ENCODE measurements at regions not wholly inside any gene's neighbourhood (a gene's known extent, or its start where the extent isn't known, plus 50 kb on each side); places are given as distances from the start of the nearest gene placed in this dataset.

DNA sequence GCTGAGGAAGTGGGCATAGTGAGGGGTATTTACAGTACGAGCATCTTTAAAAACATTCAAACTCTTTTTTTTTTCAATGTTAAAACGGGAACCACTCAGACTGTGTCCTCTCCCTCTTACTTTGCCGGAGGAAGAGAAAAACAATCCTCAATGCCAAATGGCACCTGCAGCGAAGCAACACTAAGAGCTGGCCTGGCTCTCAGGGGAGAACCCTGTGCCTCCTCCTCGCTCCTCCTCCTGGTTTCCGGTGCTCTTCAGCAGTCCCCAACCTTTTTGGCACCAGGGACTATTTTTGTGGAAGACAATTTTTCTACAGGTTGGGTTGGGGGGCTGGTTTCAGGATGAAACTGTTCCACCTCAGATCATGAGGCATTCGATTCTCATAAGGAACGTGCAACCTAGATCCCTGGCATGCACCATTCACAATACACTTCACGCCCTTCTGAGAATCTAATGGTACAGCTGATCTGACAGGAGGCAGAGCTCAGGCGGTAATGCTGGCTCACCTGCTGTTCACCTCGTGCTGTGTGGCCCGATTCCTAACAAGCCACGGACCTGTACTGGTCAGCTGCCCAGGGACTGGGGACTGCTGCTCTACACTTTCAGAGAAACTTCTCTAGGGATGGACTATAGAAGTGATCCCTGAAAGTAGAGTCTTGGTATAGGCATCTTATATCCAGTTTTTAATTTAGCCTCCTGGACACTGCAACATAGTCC is 404.1 kb downstream of the RAPGEF2 start:
- no peaks in the 10 kb centered on the region for H3K79me2 ChIP-seq (ENCODE audit: low read length)
- H3K27me3 ChIP-seq (replicated peaks; ENCODE audit: insufficient read depth, low read length) = no peaks in the 10 kb centered on the region
- H3F3A ChIP-seq (ENCODE audit: insufficient read depth, low read length) = no peaks in the 10 kb centered on the region
- no peaks in the 10 kb centered on the region for H3K4me1 ChIP-seq (ENCODE audit: low read length)
- no peaks in the 10 kb centered on the region for H3K36me3 ChIP-seq (replicated peaks; ENCODE audit: insufficient read depth, low read length)
- no peak overlapping the region for H2AFZ ChIP-seq (ENCODE audit: low read length)
- TF ChIP-seq EZH2phosphoT487 (IDR thresholded peaks at IDR 0.05; ENCODE audit: low read length) (no peak), EZH2 (optimal IDR thresholded peaks at IDR 0.05; ENCODE audit: low read depth, low read length) (no peak)
- TF ChIP-seq, protein P1, sequence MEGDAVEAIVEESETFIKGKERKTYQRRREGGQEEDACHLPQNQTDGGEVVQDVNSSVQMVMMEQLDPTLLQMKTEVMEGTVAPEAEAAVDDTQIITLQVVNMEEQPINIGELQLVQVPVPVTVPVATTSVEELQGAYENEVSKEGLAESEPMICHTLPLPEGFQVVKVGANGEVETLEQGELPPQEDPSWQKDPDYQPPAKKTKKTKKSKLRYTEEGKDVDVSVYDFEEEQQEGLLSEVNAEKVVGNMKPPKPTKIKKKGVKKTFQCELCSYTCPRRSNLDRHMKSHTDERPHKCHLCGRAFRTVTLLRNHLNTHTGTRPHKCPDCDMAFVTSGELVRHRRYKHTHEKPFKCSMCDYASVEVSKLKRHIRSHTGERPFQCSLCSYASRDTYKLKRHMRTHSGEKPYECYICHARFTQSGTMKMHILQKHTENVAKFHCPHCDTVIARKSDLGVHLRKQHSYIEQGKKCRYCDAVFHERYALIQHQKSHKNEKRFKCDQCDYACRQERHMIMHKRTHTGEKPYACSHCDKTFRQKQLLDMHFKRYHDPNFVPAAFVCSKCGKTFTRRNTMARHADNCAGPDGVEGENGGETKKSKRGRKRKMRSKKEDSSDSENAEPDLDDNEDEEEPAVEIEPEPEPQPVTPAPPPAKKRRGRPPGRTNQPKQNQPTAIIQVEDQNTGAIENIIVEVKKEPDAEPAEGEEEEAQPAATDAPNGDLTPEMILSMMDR (IDR thresholded peaks at IDR 0.05; ENCODE audit: low read length) = no peak
- H3K9ac ChIP-seq (ENCODE audit: low read length) = no peak overlapping the region
- H4K20me1 ChIP-seq (ENCODE audit: insufficient read depth, low read length) = no peaks in the 10 kb centered on the region
- H3K9me3 ChIP-seq (replicated peaks; ENCODE audit: insufficient read depth, low read length) = no peaks in the 10 kb centered on the region
- H3K4me3 ChIP-seq (ENCODE audit: low read length) = no peak overlapping the region
- no peak overlapping the region for H3K27ac ChIP-seq (ENCODE audit: low read length)
- H3K4me2 ChIP-seq (ENCODE audit: low read depth, low read length) = no peak overlapping the region
- no peaks in the 10 kb centered on the region for H3K9me2 ChIP-seq (replicated peaks; ENCODE audit: insufficient read depth, low read length)
- DNase-seq = no peak

DNA sequence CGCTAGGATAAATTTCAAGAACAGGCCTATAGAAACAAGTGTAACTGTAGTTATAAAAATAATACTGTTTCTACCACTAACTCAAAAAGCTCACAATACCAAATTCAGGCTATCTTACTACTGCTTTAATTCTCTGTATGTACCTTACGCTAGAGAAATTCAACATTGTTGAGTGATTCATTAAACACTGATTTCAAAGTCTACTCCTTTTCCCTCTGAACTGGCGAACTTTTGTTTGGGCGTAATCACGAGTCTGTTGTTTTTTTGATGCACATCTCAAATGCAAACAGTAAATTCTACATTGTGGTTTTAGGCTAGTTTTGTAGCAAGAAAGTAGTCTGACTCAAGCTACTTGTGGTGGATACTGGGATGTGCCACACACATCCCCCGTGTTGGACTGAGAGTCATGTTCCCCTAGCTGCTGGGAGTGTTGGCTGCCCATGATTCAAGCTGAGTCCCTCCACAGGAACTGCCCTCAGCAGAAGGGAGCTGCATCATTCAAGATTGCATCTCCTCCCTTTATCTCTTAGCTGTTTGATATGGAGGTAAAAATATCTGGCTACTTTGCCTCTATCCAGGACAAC is 406.1 kb downstream of the RAPGEF2 start:
- no peak for TF ChIP-seq EZH2 (optimal IDR thresholded peaks at IDR 0.05; ENCODE audit: low read depth, low read length)
- no peak for TF ChIP-seq EZH2phosphoT487 (IDR thresholded peaks at IDR 0.05; ENCODE audit: low read length)
- TF ChIP-seq, protein P1 (IDR thresholded peaks at IDR 0.05; ENCODE audit: low read length) = no peak
- Histone ChIP-seq H3K9me2 (replicated peaks; ENCODE audit: insufficient read depth, low read length) (no peaks in the 10 kb centered on the region), H3K27ac (ENCODE audit: low read length) (no peak overlapping the region), H3K4me1 (ENCODE audit: low read length) (no peaks in the 10 kb centered on the region), H3K36me3 (replicated peaks; ENCODE audit: insufficient read depth, low read length) (no peaks in the 10 kb centered on the region), H3K4me2 (ENCODE audit: low read depth, low read length) (no peak overlapping the region), H4K20me1 (ENCODE audit: insufficient read depth, low read length) (no peaks in the 10 kb centered on the region), H3K9ac (ENCODE audit: low read length) (no peak overlapping the region), H2AFZ (ENCODE audit: low read length) (no peak overlapping the region), H3K27me3 (replicated peaks; ENCODE audit: insufficient read depth, low read length) (no peaks in the 10 kb centered on the region), H3K9me3 (replicated peaks; ENCODE audit: insufficient read depth, low read length) (no peaks in the 10 kb centered on the region), H3K79me2 (ENCODE audit: low read length) (no peaks in the 10 kb centered on the region), H3K4me3 (ENCODE audit: low read length) (no peak overlapping the region), H3F3A (ENCODE audit: insufficient read depth, low read length) (no peaks in the 10 kb centered on the region)
- DNase-seq = no peak

DNA sequence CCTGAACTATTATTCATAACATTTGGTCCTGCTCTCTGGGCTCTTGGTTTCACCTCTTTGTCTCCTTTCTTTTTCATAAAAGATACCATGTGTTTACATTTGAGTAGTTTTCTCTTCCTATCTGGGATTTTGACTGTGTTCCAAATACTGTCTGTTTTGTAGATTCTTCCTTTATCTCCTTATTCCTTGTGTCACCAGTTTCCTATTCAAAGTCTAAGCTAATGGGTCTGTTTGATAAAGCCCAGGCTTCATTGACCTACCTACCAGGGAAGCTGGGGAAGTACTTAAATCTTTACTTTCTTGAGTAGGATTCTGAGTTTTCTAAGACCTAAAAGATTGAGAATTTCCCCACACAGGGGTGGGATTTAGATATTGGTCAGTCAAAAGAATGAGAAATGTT is 409.5 kb downstream of the RAPGEF2 start:
- Histone ChIP-seq H2AFZ (ENCODE audit: low read length) (no peak overlapping the region), H3K9ac (ENCODE audit: low read length) (no peak overlapping the region), H3K4me1 (ENCODE audit: low read length) (no peaks in the 10 kb centered on the region), H3K27me3 (replicated peaks; ENCODE audit: insufficient read depth, low read length) (no peaks in the 10 kb centered on the region), H4K20me1 (ENCODE audit: insufficient read depth, low read length) (no peaks in the 10 kb centered on the region), H3K9me3 (replicated peaks; ENCODE audit: insufficient read depth, low read length) (no peaks in the 10 kb centered on the region), H3F3A (ENCODE audit: insufficient read depth, low read length) (no peaks in the 10 kb centered on the region), H3K4me3 (ENCODE audit: low read length) (no peak overlapping the region), H3K4me2 (ENCODE audit: low read depth, low read length) (no peak overlapping the region), H3K79me2 (ENCODE audit: low read length) (no peaks in the 10 kb centered on the region), H3K27ac (ENCODE audit: low read length) (no peak overlapping the region), H3K36me3 (replicated peaks; ENCODE audit: insufficient read depth, low read length) (no peaks in the 10 kb centered on the region), H3K9me2 (replicated peaks; ENCODE audit: insufficient read depth, low read length) (no peaks in the 10 kb centered on the region)
- DNase-seq = no peak
- TF ChIP-seq EZH2phosphoT487 (IDR thresholded peaks at IDR 0.05; ENCODE audit: low read length) = no peak
- no peak for TF ChIP-seq EZH2 (optimal IDR thresholded peaks at IDR 0.05; ENCODE audit: low read depth, low read length)
- TF ChIP-seq, protein P1 (IDR thresholded peaks at IDR 0.05; ENCODE audit: low read length) = no peak

All from MM.1S (cell line).